HEK293 (cell line): ENCODE measurements at regions not wholly inside any gene's neighbourhood (a gene's known extent, or its start where the extent isn't known, plus 50 kb on each side); places are given as distances from the start of the nearest gene placed in this dataset.
A peak's percentile ranks its signal among the peaks of the same experiment; 100 is the strongest.
"Not testable (repeated sequence)": the region's sequence is repeated elsewhere in the genome, so short reads cannot be mapped to it uniquely, and the experiment has no call there.

Experiments
- CTCF ChIA-PET: fragments of 350-600 bp; formaldehyde crosslinking; extraction: SDS; loops from one replicate; lab custom pipeline; 2021; ENCODE audit warnings: antibody characterized with exemption; lab: Yijun Ruan, JAX
- POLR2A ChIA-PET: fragments of 300-600 bp; formaldehyde crosslinking; extraction: SDS; loops from one replicate; lab custom pipeline; 2020; ENCODE audit warnings: antibody characterized with exemption, inconsistent platforms; lab: Yijun Ruan, JAX
- H3K27ac ChIP-seq: fragments of 200-500 bp; sonication (Bioruptor generic); 2 replicates; pipeline ENCODE4 v1.5.1; 2014; ENCODE audit warnings: low read depth, low read length, control low read depth, inconsistent platforms; ENCODE audit errors: extremely low read depth
- H3K36me3 ChIP-seq, 2 experiments: fragments of 200-500 bp in 1 of 2; sonication (Bioruptor generic) in 1 of 2; 1 replicate in 1 of 2; 2 replicates in 1 of 2; pipeline ENCODE4 v1.5.1; 2014 to 2017; ENCODE audit warnings: inconsistent platforms in 2 of 2, low read length in 2 of 2; ENCODE audit not compliant: control insufficient read depth in 2 of 2, insufficient read depth in 1 of 2
- H3K4me1 ChIP-seq: fragments of 200-500 bp; sonication (Bioruptor generic); 2 replicates; pipeline ENCODE4 v1.5.1; 2014; ENCODE audit warnings: mild to moderate bottlenecking, low read length, inconsistent platforms; ENCODE audit not compliant: control insufficient read depth, insufficient read depth
- H3K4me3 ChIP-seq: 2 replicates; pipeline ENCODE4 v1.5.1; 2011; ENCODE audit warnings: low read depth, mild to moderate bottlenecking, control low read depth, low read length, moderate library complexity
- H3K9me3 ChIP-seq: fragments of 200-500 bp; sonication (Bioruptor generic); 2 replicates; pipeline ENCODE4 v1.5.1; 2014; ENCODE audit warnings: low read depth, low read length, inconsistent platforms; ENCODE audit not compliant: control insufficient read depth, insufficient read depth
- GLIS1 ChIP-seq: fragments of 450-650 bp; formaldehyde crosslinking; IDR thresholded peaks from 2 replicates; pipeline ENCODE4 v1.5.1; 2016; ENCODE audit warnings: missing biosample characterization, missing genetic modification characterization
- HOXA7 ChIP-seq: sonication (generic); formaldehyde crosslinking; IDR thresholded peaks from 2 replicates; pipeline ENCODE4 v1.8.1; 2022; ENCODE audit warnings: missing genetic modification reagents, borderline replicate concordance
- HOXC10 ChIP-seq: sonication (generic); formaldehyde crosslinking; IDR thresholded peaks from 2 replicates; pipeline ENCODE4 v1.8.1; 2023; ENCODE audit warnings: mild to moderate bottlenecking, missing genetic modification reagents
- SP3 ChIP-seq: fragments of 450-650 bp; formaldehyde crosslinking; IDR thresholded peaks from 2 replicates; pipeline ENCODE4 v1.5.1; 2016; ENCODE audit warnings: missing biosample characterization, missing genetic modification characterization
- ZBTB17 ChIP-seq: fragments of 450-650 bp; formaldehyde crosslinking; IDR thresholded peaks from 2 replicates; pipeline ENCODE4 v1.5.1; 2016; ENCODE audit warnings: missing biosample characterization, missing genetic modification characterization
- ZBTB21 ChIP-seq: fragments of 450-650 bp; formaldehyde crosslinking; IDR thresholded peaks from 2 replicates; pipeline ENCODE4 v1.5.1; 2017; ENCODE audit warnings: missing biosample characterization, missing genetic modification characterization
- ZNF202 ChIP-seq: fragments of 450-650 bp; formaldehyde crosslinking; IDR thresholded peaks from 2 replicates; pipeline ENCODE4 v1.5.1; 2016; ENCODE audit warnings: missing biosample characterization, missing genetic modification characterization, borderline replicate concordance
- ZNF274 ChIP-seq, 2 experiments: fragments of 200-500 bp in 1 of 2; fragments of 450-650 bp in 1 of 2; sonication (Bioruptor generic) in 1 of 2; formaldehyde crosslinking in 1 of 2; IDR thresholded peaks; 2 replicates each; pipeline versions ENCODE4 v1.5.1 to v1.6.1; 2014 to 2016; ENCODE audit warnings: borderline replicate concordance in 1 of 2, inconsistent platforms in 1 of 2, low read length in 1 of 2, missing biosample characterization in 1 of 2, missing genetic modification characterization in 1 of 2
- ZNF514 ChIP-seq: fragments of 450-650 bp; formaldehyde crosslinking; IDR thresholded peaks from 2 replicates; pipeline ENCODE4 v1.5.1; 2016; ENCODE audit warnings: missing biosample characterization, missing genetic modification characterization
- ZNF548 ChIP-seq: fragments of 450-650 bp; formaldehyde crosslinking; IDR thresholded peaks from 2 replicates; pipeline ENCODE4 v1.5.1; 2016; ENCODE audit warnings: missing biosample characterization, missing genetic modification characterization
- ZNF623 ChIP-seq: fragments of 450-650 bp; formaldehyde crosslinking; IDR thresholded peaks from 2 replicates; pipeline ENCODE4 v1.5.1; 2016; ENCODE audit warnings: missing biosample characterization, missing genetic modification characterization
- ZNF654 ChIP-seq: fragments of 450-650 bp; formaldehyde crosslinking; IDR thresholded peaks from 2 replicates; pipeline ENCODE4 v1.5.1; 2016; ENCODE audit warnings: low read depth, missing biosample characterization, missing genetic modification characterization
- ZNF768 ChIP-seq: fragments of 450-650 bp; formaldehyde crosslinking; IDR thresholded peaks from 2 replicates; pipeline ENCODE4 v1.5.1; 2018; ENCODE audit warnings: missing biosample characterization, mild to moderate bottlenecking, missing genetic modification characterization
- TF ChIP-seq, protein P1 (sequence below): fragments of 450-650 bp; formaldehyde crosslinking; IDR thresholded peaks from 2 replicates; pipeline ENCODE4 v1.5.1; 2016; ENCODE audit warnings: missing biosample characterization, missing genetic modification characterization
- TF ChIP-seq, protein P2 (sequence below): fragments of 450-650 bp; formaldehyde crosslinking; IDR thresholded peaks from 2 replicates; pipeline ENCODE4 v1.5.1; 2016; ENCODE audit warnings: missing biosample characterization, missing genetic modification characterization
- TF ChIP-seq, protein P3 (sequence below): fragments of 450-650 bp; formaldehyde crosslinking; IDR thresholded peaks from 2 replicates; pipeline ENCODE4 v1.5.1; 2017; ENCODE audit warnings: missing biosample characterization, missing genetic modification characterization
- TF ChIP-seq, protein P4 (sequence below): fragments of 450-650 bp; formaldehyde crosslinking; IDR thresholded peaks from 2 replicates; pipeline ENCODE4 v1.5.1; 2016; ENCODE audit warnings: missing biosample characterization, missing genetic modification characterization
- TF ChIP-seq, protein P5 (sequence below): fragments of 450-650 bp; formaldehyde crosslinking; IDR thresholded peaks from 2 replicates; pipeline ENCODE4 v1.5.1; 2017; ENCODE audit warnings: missing biosample characterization, missing genetic modification characterization
- TF ChIP-seq, protein P6 (sequence below): fragments of 450-650 bp; formaldehyde crosslinking; IDR thresholded peaks from 2 replicates; pipeline ENCODE4 v1.5.1; 2016; ENCODE audit warnings: missing biosample characterization, missing genetic modification characterization
- TF ChIP-seq, protein P7 (sequence below): IDR thresholded peaks from 2 replicates; pipeline ENCODE4 v1.6.1; 2011; ENCODE audit warnings: mild to moderate bottlenecking, low read depth, low read length, borderline replicate concordance

DNA sequence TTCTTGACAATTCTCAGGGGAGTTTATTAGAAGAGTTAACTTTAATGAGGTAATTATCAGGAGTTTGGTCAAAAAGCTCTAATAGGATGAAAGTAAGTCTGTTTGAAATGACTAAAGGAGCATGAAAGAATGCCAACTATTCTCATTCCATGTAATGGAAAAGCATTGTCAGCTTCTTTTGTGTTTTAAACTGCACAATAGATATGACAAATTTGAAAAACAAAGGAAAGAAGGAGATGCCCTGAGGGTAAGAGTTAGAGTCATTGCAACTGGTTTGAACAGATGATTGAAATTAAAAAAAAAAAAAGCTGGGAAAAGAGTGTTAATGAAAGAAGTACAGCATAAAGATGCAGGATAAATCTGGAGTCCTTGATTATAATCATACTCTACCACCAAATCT is 296.8 kb upstream of the FOLH1 start:
- H3K9me3 ChIP-seq: no peaks in the 10 kb centered on the region
- H3K4me3 ChIP-seq: no peak overlapping the region
- no peaks in the 10 kb centered on the region for H3K4me1 ChIP-seq
- no peaks in the 10 kb centered on the region for H3K36me3 ChIP-seq
- TF ChIP-seq, protein P1, sequence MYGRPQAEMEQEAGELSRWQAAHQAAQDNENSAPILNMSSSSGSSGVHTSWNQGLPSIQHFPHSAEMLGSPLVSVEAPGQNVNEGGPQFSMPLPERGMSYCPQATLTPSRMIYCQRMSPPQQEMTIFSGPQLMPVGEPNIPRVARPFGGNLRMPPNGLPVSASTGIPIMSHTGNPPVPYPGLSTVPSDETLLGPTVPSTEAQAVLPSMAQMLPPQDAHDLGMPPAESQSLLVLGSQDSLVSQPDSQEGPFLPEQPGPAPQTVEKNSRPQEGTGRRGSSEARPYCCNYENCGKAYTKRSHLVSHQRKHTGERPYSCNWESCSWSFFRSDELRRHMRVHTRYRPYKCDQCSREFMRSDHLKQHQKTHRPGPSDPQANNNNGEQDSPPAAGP (tag by site-specific recombination): no peak
- no peak for TF ChIP-seq ZNF548
- TF ChIP-seq GLIS1 (tag by site-specific recombination): no peak
- no peak for TF ChIP-seq ZNF768
- TF ChIP-seq, protein P2, sequence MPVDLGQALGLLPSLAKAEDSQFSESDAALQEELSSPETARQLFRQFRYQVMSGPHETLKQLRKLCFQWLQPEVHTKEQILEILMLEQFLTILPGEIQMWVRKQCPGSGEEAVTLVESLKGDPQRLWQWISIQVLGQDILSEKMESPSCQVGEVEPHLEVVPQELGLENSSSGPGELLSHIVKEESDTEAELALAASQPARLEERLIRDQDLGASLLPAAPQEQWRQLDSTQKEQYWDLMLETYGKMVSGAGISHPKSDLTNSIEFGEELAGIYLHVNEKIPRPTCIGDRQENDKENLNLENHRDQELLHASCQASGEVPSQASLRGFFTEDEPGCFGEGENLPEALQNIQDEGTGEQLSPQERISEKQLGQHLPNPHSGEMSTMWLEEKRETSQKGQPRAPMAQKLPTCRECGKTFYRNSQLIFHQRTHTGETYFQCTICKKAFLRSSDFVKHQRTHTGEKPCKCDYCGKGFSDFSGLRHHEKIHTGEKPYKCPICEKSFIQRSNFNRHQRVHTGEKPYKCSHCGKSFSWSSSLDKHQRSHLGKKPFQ: no peak
- TF ChIP-seq, protein P3, sequence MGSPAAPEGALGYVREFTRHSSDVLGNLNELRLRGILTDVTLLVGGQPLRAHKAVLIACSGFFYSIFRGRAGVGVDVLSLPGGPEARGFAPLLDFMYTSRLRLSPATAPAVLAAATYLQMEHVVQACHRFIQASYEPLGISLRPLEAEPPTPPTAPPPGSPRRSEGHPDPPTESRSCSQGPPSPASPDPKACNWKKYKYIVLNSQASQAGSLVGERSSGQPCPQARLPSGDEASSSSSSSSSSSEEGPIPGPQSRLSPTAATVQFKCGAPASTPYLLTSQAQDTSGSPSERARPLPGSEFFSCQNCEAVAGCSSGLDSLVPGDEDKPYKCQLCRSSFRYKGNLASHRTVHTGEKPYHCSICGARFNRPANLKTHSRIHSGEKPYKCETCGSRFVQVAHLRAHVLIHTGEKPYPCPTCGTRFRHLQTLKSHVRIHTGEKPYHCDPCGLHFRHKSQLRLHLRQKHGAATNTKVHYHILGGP (tag by site-specific recombination): no peak
- no peak for TF ChIP-seq SP3 (tag by site-specific recombination)
- TF ChIP-seq, all 188 proteins: peak for 0
- CTCF ChIA-PET: no interaction called here
- H3K27ac ChIP-seq: no peak overlapping the region
- POLR2A ChIA-PET: no interaction called here

DNA sequence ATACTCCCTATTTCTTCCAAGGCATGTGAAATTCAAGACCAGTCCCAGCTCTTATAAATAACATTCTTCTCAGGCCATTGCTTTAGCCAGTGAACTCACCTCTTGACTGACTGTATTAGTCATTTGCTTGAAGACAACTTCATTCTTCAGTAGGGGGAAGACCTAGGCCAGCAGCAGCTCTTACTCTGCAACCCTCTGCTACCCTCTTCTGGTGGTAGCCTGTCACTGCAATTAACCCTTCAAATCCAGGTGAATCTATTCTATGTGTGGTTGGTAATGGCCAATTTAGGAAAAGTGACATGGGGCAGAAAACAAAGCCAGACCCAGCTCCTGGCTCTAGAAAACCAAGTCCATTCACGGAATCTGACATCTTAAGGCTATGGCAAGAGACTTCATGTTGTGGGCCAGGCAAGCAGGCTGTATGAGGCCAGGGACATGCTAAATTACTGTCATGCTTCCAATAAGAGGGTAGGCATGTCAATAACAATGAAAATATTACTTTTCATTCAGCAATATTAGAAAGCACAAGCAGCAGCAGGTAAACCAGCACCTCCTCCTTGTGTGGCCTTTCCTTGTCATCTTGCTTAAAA is 317.9 kb upstream of the FOLH1 start:
- H3K4me3 ChIP-seq, H3K27ac ChIP-seq, POLR2A ChIA-PET, H3K4me1 ChIP-seq, H3K36me3 ChIP-seq, H3K9me3 ChIP-seq: not testable (repeated sequence)
- TF ChIP-seq ZNF654 (tag by site-specific recombination): peak; percentile 55
- CTCF ChIA-PET: interaction anchor here (0.6 to 0.7 kb wide), 3 partner anchors 10 to 1356 kb away, joined by 3 read pairs; no protein-coding TSS in a partner anchor

DNA sequence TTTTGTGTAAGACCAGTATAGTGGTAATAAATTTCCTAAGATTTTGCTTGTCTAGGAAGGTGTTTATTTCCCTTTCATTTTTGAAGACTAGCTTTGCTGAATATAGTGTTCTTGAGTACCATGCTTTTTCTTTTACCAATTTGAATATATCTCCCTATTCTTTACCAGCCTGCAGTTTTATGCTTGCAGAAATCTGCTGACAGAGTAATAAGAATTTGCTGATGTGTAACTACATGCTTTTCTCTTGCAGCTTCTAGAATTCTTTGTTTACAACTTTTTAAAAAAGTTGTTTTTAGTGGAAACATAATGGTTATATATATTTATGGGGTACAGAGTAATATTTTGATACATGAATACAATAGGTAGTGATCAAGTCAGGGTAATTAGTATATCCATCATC is 324.8 kb upstream of the FOLH1 start:
- CTCF ChIA-PET: interaction anchor here (0.6 kb wide), 1 partner anchor 1229 kb away, joined by 3 read pairs; no protein-coding TSS in a partner anchor
- H3K36me3 ChIP-seq: no peaks in the 10 kb centered on the region
- no peak overlapping the region for H3K27ac ChIP-seq
- POLR2A ChIA-PET: no interaction called here
- no peak overlapping the region for H3K4me3 ChIP-seq
- H3K4me1 ChIP-seq: no peaks in the 10 kb centered on the region
- no peaks in the 10 kb centered on the region for H3K9me3 ChIP-seq
- TF ChIP-seq, protein P4, sequence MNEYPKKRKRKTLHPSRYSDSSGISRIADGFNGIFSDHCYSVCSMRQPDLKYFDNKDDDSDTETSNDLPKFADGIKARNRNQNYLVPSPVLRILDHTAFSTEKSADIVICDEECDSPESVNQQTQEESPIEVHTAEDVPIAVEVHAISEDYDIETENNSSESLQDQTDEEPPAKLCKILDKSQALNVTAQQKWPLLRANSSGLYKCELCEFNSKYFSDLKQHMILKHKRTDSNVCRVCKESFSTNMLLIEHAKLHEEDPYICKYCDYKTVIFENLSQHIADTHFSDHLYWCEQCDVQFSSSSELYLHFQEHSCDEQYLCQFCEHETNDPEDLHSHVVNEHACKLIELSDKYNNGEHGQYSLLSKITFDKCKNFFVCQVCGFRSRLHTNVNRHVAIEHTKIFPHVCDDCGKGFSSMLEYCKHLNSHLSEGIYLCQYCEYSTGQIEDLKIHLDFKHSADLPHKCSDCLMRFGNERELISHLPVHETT (tag by site-specific recombination): no peak
- TF ChIP-seq GLIS1 (tag by site-specific recombination) (no peak), ZNF623 (no peak), ZNF514 (tag by site-specific recombination) (no peak), ZNF202 (tag by site-specific recombination) (no peak), ZBTB21 (no peak), HOXA7 (CRISPR knock-in tag) (no peak), ZBTB17 (no peak), ZNF274 (IDR thresholded peaks at IDR 0.05; ENCODE audit: low read length) (no peak), ZNF274 (tag by site-specific recombination; IDR thresholded peaks at IDR 0.05; ENCODE audit: borderline replicate concordance) (no peak), HOXC10 (no peak)
- TF ChIP-seq, protein P5, sequence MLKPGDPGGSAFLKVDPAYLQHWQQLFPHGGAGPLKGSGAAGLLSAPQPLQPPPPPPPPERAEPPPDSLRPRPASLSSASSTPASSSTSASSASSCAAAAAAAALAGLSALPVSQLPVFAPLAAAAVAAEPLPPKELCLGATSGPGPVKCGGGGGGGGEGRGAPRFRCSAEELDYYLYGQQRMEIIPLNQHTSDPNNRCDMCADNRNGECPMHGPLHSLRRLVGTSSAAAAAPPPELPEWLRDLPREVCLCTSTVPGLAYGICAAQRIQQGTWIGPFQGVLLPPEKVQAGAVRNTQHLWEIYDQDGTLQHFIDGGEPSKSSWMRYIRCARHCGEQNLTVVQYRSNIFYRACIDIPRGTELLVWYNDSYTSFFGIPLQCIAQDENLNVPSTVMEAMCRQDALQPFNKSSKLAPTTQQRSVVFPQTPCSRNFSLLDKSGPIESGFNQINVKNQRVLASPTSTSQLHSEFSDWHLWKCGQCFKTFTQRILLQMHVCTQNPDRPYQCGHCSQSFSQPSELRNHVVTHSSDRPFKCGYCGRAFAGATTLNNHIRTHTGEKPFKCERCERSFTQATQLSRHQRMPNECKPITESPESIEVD (tag by site-specific recombination): no peak
- TF ChIP-seq, protein P6, sequence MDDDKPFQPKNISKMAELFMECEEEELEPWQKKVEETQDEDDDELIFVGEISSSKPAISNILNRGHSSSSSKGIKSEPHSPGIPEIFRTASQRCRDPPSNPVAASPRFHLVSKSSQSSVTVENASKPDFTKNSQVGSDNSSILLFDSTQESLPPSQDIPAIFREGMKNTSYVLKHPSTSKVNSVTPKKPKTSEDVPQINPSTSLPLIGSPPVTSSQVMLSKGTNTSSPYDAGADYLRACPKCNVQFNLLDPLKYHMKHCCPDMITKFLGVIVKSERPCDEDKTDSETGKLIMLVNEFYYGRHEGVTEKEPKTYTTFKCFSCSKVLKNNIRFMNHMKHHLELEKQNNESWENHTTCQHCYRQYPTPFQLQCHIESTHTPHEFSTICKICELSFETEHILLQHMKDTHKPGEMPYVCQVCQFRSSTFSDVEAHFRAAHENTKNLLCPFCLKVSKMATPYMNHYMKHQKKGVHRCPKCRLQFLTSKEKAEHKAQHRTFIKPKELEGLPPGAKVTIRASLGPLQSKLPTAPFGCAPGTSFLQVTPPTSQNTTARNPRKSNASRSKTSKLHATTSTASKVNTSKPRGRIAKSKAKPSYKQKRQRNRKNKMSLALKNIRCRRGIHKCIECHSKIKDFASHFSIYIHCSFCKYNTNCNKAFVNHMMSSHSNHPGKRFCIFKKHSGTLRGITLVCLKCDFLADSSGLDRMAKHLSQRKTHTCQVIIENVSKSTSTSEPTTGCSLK (tag by site-specific recombination): no peak
- TF ChIP-seq, protein P7, sequence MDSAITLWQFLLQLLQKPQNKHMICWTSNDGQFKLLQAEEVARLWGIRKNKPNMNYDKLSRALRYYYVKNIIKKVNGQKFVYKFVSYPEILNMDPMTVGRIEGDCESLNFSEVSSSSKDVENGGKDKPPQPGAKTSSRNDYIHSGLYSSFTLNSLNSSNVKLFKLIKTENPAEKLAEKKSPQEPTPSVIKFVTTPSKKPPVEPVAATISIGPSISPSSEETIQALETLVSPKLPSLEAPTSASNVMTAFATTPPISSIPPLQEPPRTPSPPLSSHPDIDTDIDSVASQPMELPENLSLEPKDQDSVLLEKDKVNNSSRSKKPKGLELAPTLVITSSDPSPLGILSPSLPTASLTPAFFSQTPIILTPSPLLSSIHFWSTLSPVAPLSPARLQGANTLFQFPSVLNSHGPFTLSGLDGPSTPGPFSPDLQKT: no peak
